Hepatocyte (in vitro differentiated cells): ENCODE measurements at regions not wholly inside any gene's neighbourhood (a gene's known extent, or its start where the extent isn't known, plus 50 kb on each side); places are given as distances from the start of the nearest gene placed in this dataset.

Experiments used
- DNase-seq: peaks from one replicate; pipeline ENCODE4 v3.0.0-alpha.2; 2016; ENCODE audit warnings: low spot score
- H2AFZ ChIP-seq: fragments of 200-600 bp; sonication (generic); 2 replicates; pipeline ENCODE4 v1.6.0; 2016; ENCODE audit warnings: antibody characterized with exemption, mild to moderate bottlenecking
- H3K27ac ChIP-seq: fragments of 200-600 bp; sonication (generic); 2 replicates; pipeline ENCODE4 v1.5.1; 2016; ENCODE audit warnings: mild to moderate bottlenecking
- H3K27me3 ChIP-seq: fragments of 200-600 bp; sonication (generic); 2 replicates; pipeline ENCODE4 v1.6.1; 2016
- H3K36me3 ChIP-seq: fragments of 200-600 bp; sonication (generic); replicated peaks from 2 replicates; pipeline ENCODE4 v1.5.1; 2016; ENCODE audit warnings: low read depth; ENCODE audit not compliant: insufficient read depth
- H3K4me1 ChIP-seq: fragments of 200-600 bp; sonication (generic); 2 replicates; pipeline ENCODE4 v1.5.1; 2016; ENCODE audit warnings: mild to moderate bottlenecking, moderate library complexity; ENCODE audit not compliant: insufficient read depth
- H3K4me2 ChIP-seq: fragments of 200-600 bp; sonication (generic); 2 replicates; pipeline ENCODE4 v1.6.0; 2016
- H3K4me3 ChIP-seq: fragments of 200-600 bp; sonication (generic); 2 replicates; pipeline ENCODE4 v1.5.1; 2016; ENCODE audit warnings: mild to moderate bottlenecking
- H3K79me2 ChIP-seq: fragments of 200-600 bp; sonication (generic); 2 replicates; pipeline ENCODE4 v1.6.0; 2017; ENCODE audit warnings: mild to moderate bottlenecking
- H3K9me2 ChIP-seq: fragments of 200-600 bp; sonication (generic); replicated peaks from 2 replicates; pipeline ENCODE4 v1.6.0; 2017; ENCODE audit warnings: mild to moderate bottlenecking; ENCODE audit not compliant: insufficient read depth
- H3K9me3 ChIP-seq: fragments of 200-600 bp; sonication (generic); 2 replicates; pipeline ENCODE4 v1.5.1; 2016; ENCODE audit warnings: low read depth, mild to moderate bottlenecking
- H4K20me1 ChIP-seq: fragments of 200-600 bp; sonication (generic); 2 replicates; pipeline ENCODE4 v1.6.0; 2016; ENCODE audit warnings: mild to moderate bottlenecking; ENCODE audit not compliant: insufficient read depth, poor library complexity, severe bottlenecking
- EZH2 ChIP-seq: fragments of 200-600 bp; sonication (generic); IDR thresholded peaks from 2 replicates; pipeline ENCODE4 v1.6.1; 2016; ENCODE audit warnings: antibody characterized with exemption, mild to moderate bottlenecking, borderline replicate concordance
- EZH2phosphoT487 ChIP-seq: fragments of 200-600 bp; sonication (generic); IDR thresholded peaks from one replicate; pipeline ENCODE4 v1.6.1; 2018; ENCODE audit warnings: antibody characterized with exemption, mild to moderate bottlenecking, low read depth, moderate library complexity; ENCODE audit not compliant: unreplicated experiment, severe bottlenecking
- WGBS: methylation state at CpG from one replicate; pipeline ENCODE4 v1.1.6; 2016; ENCODE audit warnings: low lambda C conversion rate; ENCODE audit errors: missing lambda C conversion rate; 5-methylcytosine and 5-hydroxymethylcytosine counted together
- TF ChIP-seq, protein P1 (sequence below): fragments of 200-600 bp; sonication (generic); IDR thresholded peaks from 2 replicates; pipeline ENCODE4 v1.5.1; 2016; ENCODE audit warnings: antibody characterized with exemption, mild to moderate bottlenecking; ENCODE audit not compliant: poor library complexity

DNA sequence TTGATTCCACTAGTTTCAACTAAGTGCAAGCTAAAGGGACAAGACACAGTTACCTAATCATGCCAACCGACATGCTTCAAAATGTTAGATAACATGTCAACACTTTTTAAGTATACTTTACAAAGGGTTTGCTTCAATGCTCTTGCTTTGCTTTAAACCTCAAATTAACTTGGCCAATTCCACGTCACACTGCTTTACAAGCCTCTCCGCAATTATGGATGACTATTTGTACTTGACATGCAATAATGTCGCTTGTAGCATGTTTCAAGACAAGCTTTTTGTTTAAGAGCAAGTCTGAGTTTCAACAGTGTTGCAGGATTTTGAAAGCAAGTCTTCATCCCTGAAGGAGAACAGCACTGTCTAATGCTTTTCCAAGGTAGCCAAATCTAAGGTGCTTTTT is 86.9 kb downstream of the CNTN3 start:
- Histone ChIP-seq H3K9me3 (no peaks in the 10 kb centered on the region), H3K4me2 (no peak overlapping the region), H3K27me3 (no peaks in the 10 kb centered on the region), H3K27ac (no peak overlapping the region), H3K36me3 (no peaks in the 10 kb centered on the region), H4K20me1 (no peaks in the 10 kb centered on the region), H2AFZ (no peak overlapping the region), H3K4me3 (no peak overlapping the region), H3K9me2 (no peaks in the 10 kb centered on the region), H3K79me2 (no peaks in the 10 kb centered on the region), H3K4me1 (no peaks in the 10 kb centered on the region)
- TF ChIP-seq EZH2phosphoT487: no peak
- TF ChIP-seq, protein P1, sequence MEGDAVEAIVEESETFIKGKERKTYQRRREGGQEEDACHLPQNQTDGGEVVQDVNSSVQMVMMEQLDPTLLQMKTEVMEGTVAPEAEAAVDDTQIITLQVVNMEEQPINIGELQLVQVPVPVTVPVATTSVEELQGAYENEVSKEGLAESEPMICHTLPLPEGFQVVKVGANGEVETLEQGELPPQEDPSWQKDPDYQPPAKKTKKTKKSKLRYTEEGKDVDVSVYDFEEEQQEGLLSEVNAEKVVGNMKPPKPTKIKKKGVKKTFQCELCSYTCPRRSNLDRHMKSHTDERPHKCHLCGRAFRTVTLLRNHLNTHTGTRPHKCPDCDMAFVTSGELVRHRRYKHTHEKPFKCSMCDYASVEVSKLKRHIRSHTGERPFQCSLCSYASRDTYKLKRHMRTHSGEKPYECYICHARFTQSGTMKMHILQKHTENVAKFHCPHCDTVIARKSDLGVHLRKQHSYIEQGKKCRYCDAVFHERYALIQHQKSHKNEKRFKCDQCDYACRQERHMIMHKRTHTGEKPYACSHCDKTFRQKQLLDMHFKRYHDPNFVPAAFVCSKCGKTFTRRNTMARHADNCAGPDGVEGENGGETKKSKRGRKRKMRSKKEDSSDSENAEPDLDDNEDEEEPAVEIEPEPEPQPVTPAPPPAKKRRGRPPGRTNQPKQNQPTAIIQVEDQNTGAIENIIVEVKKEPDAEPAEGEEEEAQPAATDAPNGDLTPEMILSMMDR: no peak
- TF ChIP-seq EZH2: no peak
- WGBS: 82% methylated on average over 4 of the region's 4 CpGs
- no peak for DNase-seq

DNA sequence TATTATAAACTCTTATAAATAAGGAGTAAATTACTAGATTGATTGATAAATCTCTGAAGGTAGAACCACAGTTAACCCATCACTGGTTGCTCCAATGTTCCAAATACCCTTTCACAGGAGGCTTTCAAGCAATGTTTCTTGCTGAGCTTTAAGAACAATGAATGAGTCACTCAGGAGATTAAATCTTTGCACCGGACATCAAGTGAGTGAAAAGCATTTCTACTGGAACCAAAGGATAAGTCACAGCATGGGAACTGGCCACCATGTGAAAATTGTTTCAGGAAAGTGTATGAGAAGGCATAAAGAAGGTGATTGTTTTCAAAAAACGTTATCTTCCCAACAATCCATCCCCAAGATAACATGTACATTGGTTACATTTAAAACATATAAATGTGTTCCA is 90.6 kb downstream of the CNTN3 start:
- H3K9me2 ChIP-seq: no peaks in the 10 kb centered on the region
- H3K4me3 ChIP-seq: no peak overlapping the region
- no peak overlapping the region for H3K27ac ChIP-seq
- no peak overlapping the region for H3K4me2 ChIP-seq
- no peaks in the 10 kb centered on the region for H3K9me3 ChIP-seq
- no peaks in the 10 kb centered on the region for H3K4me1 ChIP-seq
- no peaks in the 10 kb centered on the region for H3K36me3 ChIP-seq
- no peak overlapping the region for H2AFZ ChIP-seq
- no peaks in the 10 kb centered on the region for H3K79me2 ChIP-seq
- DNase-seq: no peak
- WGBS: 59% methylated on average over 2 of the region's 2 CpGs
- H4K20me1 ChIP-seq: no peaks in the 10 kb centered on the region
- no peak for TF ChIP-seq EZH2phosphoT487
- TF ChIP-seq, protein P1: no peak
- TF ChIP-seq EZH2: no peak
- no peaks in the 10 kb centered on the region for H3K27me3 ChIP-seq

DNA sequence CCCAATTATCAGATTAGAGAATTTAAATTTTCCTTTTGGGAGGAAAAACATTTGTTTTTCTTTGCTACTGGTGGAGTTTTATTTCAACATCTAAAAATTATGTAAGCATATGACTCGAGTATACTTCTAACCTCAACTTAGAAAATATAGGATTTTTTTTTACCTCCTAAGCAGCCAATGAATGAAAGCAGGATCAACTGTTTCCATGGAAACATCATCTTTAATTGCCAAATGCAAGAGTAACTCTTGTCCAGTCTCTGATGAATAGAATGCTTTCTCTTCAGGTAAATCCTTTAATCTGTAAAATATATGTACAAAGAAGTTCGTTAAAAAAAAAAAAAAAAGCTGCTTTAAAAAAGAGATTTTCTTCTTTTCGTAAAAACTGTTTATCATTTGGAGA is 93.6 kb downstream of the CNTN3 start:
- 80% methylated on average over 3 of the region's 3 CpGs for WGBS
- H3K79me2 ChIP-seq: no peaks in the 10 kb centered on the region
- no peak overlapping the region for H3K4me2 ChIP-seq
- no peak overlapping the region for H3K27ac ChIP-seq
- no peaks in the 10 kb centered on the region for H3K9me3 ChIP-seq
- H3K9me2 ChIP-seq: no peaks in the 10 kb centered on the region
- no peaks in the 10 kb centered on the region for H3K27me3 ChIP-seq
- H4K20me1 ChIP-seq: no peaks in the 10 kb centered on the region
- no peaks in the 10 kb centered on the region for H3K4me1 ChIP-seq
- DNase-seq: no peak
- H3K4me3 ChIP-seq: no peak overlapping the region
- no peak overlapping the region for H2AFZ ChIP-seq
- no peaks in the 10 kb centered on the region for H3K36me3 ChIP-seq
- TF ChIP-seq EZH2 (no peak), EZH2phosphoT487 (no peak)
- TF ChIP-seq, protein P1: no peak

DNA sequence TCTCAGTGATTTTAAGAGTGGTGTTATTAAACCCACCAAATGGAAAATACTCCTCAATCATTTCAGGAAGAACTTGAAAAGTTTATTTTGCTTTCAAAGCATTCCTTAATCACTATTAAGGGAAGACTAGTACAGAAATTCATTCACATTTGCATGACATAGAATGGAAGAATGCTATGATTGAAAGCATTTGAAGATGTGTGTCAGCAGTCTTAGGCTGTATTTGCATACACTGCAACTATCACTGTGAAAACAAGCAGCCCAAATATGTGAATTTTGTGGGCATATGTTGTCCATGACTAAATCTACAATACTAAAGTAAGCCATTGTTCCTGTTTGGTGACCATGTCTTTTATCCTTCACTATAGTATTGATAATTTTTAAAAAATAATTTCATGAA is 95.8 kb downstream of the CNTN3 start:
- no peaks in the 10 kb centered on the region for H3K9me2 ChIP-seq
- H3K4me3 ChIP-seq: no peak overlapping the region
- H3K27me3 ChIP-seq: no peaks in the 10 kb centered on the region
- no peaks in the 10 kb centered on the region for H3K36me3 ChIP-seq
- H3K27ac ChIP-seq: no peak overlapping the region
- no peak for DNase-seq
- no peaks in the 10 kb centered on the region for H3K9me3 ChIP-seq
- TF ChIP-seq EZH2 (no peak), EZH2phosphoT487 (no peak)
- TF ChIP-seq, protein P1: no peak
- H2AFZ ChIP-seq: no peak overlapping the region
- H3K4me1 ChIP-seq: peaks cover 5% of the 10 kb centered on the region
- no peak overlapping the region for H3K4me2 ChIP-seq
- H4K20me1 ChIP-seq: no peaks in the 10 kb centered on the region
- H3K79me2 ChIP-seq: no peaks in the 10 kb centered on the region
